T1000 (cell line): ENCODE measurements at regions not wholly inside any gene's neighbourhood (a gene's known extent, or its start where the extent isn't known, plus 50 kb on each side); places are given as distances from the start of the nearest gene placed in this dataset.
"Not testable (repeated sequence)": the region's sequence is repeated elsewhere in the genome, so short reads cannot be mapped to it uniquely, and the experiment has no call there.

ENCODE experiments used
- DNase-seq: peaks from one replicate; lab custom pipeline; 2025; ENCODE audit warnings: mixed read lengths; lab: John Stamatoyannopoulos, UW

- no peak for DNase-seq
Measured at GRCh38 chr5:85545129-85545528, 1072.6 kb upstream of the COX7C start.

- DNase-seq: no peak
Measured at GRCh38 chr5:85549229-85549628, 1068.5 kb upstream of the COX7C start.

GRCh38 chr5:85549836-85550599 lies 1067.7 kb upstream of the COX7C start:
- no peak for DNase-seq

- DNase-seq: no peak
Measured at GRCh38 chr5:85556464-85556863, 1061.3 kb upstream of the COX7C start.

GRCh38 chr5:85576666-85577065 lies 1041.1 kb upstream of the COX7C start:
- no peak for DNase-seq

- DNase-seq: not testable (repeated sequence)
Measured at GRCh38 chr5:85587806-85588205, 1029.9 kb upstream of the COX7C start.

- DNase-seq: not testable (repeated sequence)
Measured at GRCh38 chr5:85588268-85588667, 1029.5 kb upstream of the COX7C start.

- DNase-seq: no peak
Measured at GRCh38 chr5:85590764-85591163, 1027.0 kb upstream of the COX7C start.

- DNase-seq: no peak
Measured at GRCh38 chr5:85591311-85591710, 1026.4 kb upstream of the COX7C start.

- no peak for DNase-seq
Measured at GRCh38 chr5:85602843-85603242, 1014.9 kb upstream of the COX7C start.

GRCh38 chr5:85604378-85604777 lies 1013.4 kb upstream of the COX7C start:
- DNase-seq: no peak

- no peak for DNase-seq
Measured at GRCh38 chr5:85604786-85605185, 1013.0 kb upstream of the COX7C start.

- no peak for DNase-seq
Measured at GRCh38 chr5:85605381-85605780, 1012.4 kb upstream of the COX7C start.

GRCh38 chr5:85614489-85614888 lies 1003.3 kb upstream of the COX7C start:
- no peak for DNase-seq

- DNase-seq: no peak
Measured at GRCh38 chr5:85621668-85622067, 996.1 kb upstream of the COX7C start.

- no peak for DNase-seq
Measured at GRCh38 chr5:85628153-85628552, 989.6 kb upstream of the COX7C start.

GRCh38 chr5:85638495-85639125 lies 979.1 kb upstream of the COX7C start:
- not testable (repeated sequence) for DNase-seq

GRCh38 chr5:85646036-85646435 lies 971.7 kb upstream of the COX7C start:
- no peak for DNase-seq

- no peak for DNase-seq
Measured at GRCh38 chr5:85646641-85647040, 971.1 kb upstream of the COX7C start.

GRCh38 chr5:85647349-85648127 lies 970.2 kb upstream of the COX7C start:
- DNase-seq: no peak

GRCh38 chr5:85648495-85648894 lies 969.2 kb upstream of the COX7C start:
- DNase-seq: no peak

GRCh38 chr5:85651731-85652130 lies 966.0 kb upstream of the COX7C start:
- no peak for DNase-seq

- DNase-seq: not testable (repeated sequence)
Measured at GRCh38 chr5:85654144-85654543, 963.6 kb upstream of the COX7C start.
